A549 (cell line): ENCODE measurements at regions not wholly inside any gene's neighbourhood (a gene's known extent, or its start where the extent isn't known, plus 50 kb on each side); places are given as distances from the start of the nearest gene placed in this dataset.

ENCODE experiments used
- ATAC-seq, 2 experiments: fragments of 200-7000 bp in 1 of 2; fragments of >200 bp in 1 of 2; cut with Nextera tagmentation in 1 of 2; cut with Tn5 transposase in 1 of 2; 3 replicates each; pipeline versions ENCODE4 v1.8.0 to v1.9.1; 2018 to 2020; ENCODE audit warnings: mild to moderate bottlenecking in 1 of 2, moderate library complexity in 1 of 2
- CTCF ChIA-PET: fragments of 300-600 bp; sonication (Branson Sonifier 250); formaldehyde crosslinking; extraction: SDS; loops from one replicate; lab custom pipeline; 2021; ENCODE audit warnings: antibody characterized with exemption, inconsistent platforms; lab: Yijun Ruan, JAX
- POLR2A ChIA-PET: fragments of 350-600 bp; formaldehyde crosslinking; extraction: SDS; loops from one replicate; lab custom pipeline; 2021; ENCODE audit warnings: antibody characterized with exemption, inconsistent platforms; lab: Yijun Ruan, JAX
- DNase-seq, 2 experiments: peaks; one replicate each; pipeline versions ENCODE4 v3.0.0 to v3.0.0-alpha.2; 2011 to 2016; ENCODE audit warnings: low read depth in 1 of 2, low spot score in 1 of 2
- FAIRE-seq: peaks from 2 replicates; lab custom pipeline; 2011; peaks lifted over from hg19 to GRCh38; lab: Jason Lieb, UNC
- H3K27ac ChIP-seq, 2 experiments: fragments of >200 bp; sonication (Bioruptor Twin); formaldehyde crosslinking; 3 replicates each; pipeline ENCODE4 v1.5.1; 2016 to 2017
- H3K4me1 ChIP-seq: fragments of >200 bp; sonication (Bioruptor Twin); formaldehyde crosslinking; 3 replicates; pipeline ENCODE4 v1.6.1; 2016
- H3K4me2 ChIP-seq: fragments of >200 bp; sonication (Bioruptor Twin); formaldehyde crosslinking; 3 replicates; pipeline ENCODE4 v1.6.1; 2016
- H3K4me3 ChIP-seq: fragments of >200 bp; sonication (Bioruptor Twin); formaldehyde crosslinking; 3 replicates; pipeline ENCODE4 v1.5.1; 2016
- H3K9me3 ChIP-seq: fragments of >200 bp; sonication (Bioruptor Twin); formaldehyde crosslinking; 3 replicates; pipeline ENCODE4 v1.6.1; 2016
- ATOH8 ChIP-seq: fragments of 250-450 bp; sonication (Bioruptor Pico); IDR thresholded peaks from 2 replicates; pipeline ENCODE4 v1.5.0; 2020; ENCODE audit warnings: low read depth, mild to moderate bottlenecking, moderate library complexity
- BCL3 ChIP-seq: fragments of >200 bp; sonication (Bioruptor Twin); formaldehyde crosslinking; IDR thresholded peaks from 3 replicates; pipeline ENCODE4 v1.6.1; 2016
- EHMT2 ChIP-seq: fragments of 200-600 bp; sonication (generic); IDR thresholded peaks from 2 replicates; pipeline ENCODE4 v1.6.1; 2016; ENCODE audit warnings: antibody characterized with exemption, low read depth, mild to moderate bottlenecking, moderate library complexity
- EP300 ChIP-seq, 2 experiments: fragments of >200 bp; sonication (Bioruptor Twin); formaldehyde crosslinking; IDR thresholded peaks; 2 replicates in 1 of 2; 3 replicates in 1 of 2; pipeline ENCODE4 v1.6.1; 2016 to 2017
- FOSB ChIP-seq: fragments of 250-450 bp; sonication (Bioruptor Pico); IDR thresholded peaks from 2 replicates; pipeline ENCODE4 v1.5.0; 2020; ENCODE audit warnings: mild to moderate bottlenecking, moderate library complexity
- HDAC2 ChIP-seq: fragments of 200-600 bp; sonication (generic); IDR thresholded peaks from 2 replicates; pipeline ENCODE4 v1.6.1; 2016
- HES2 ChIP-seq: fragments of >200 bp; sonication (Bioruptor Twin); formaldehyde crosslinking; IDR thresholded peaks from 2 replicates; pipeline ENCODE4 v1.6.1; 2016
- HEYL ChIP-seq: fragments of 250-450 bp; sonication (Bioruptor Pico); IDR thresholded peaks from 2 replicates; pipeline ENCODE4 v1.8.0; 2021; ENCODE audit warnings: mild to moderate bottlenecking, moderate library complexity
- HOXA7 ChIP-seq: fragments of 250-450 bp; sonication (Bioruptor Pico); IDR thresholded peaks from 2 replicates; pipeline ENCODE4 v1.5.0; 2020; ENCODE audit warnings: mild to moderate bottlenecking, moderate library complexity
- HOXB13 ChIP-seq: fragments of 250-450 bp; sonication (Bioruptor Pico); IDR thresholded peaks from 2 replicates; pipeline ENCODE4 v1.5.0; 2020; ENCODE audit warnings: low read depth, mild to moderate bottlenecking, moderate library complexity
- KDM5A ChIP-seq: fragments of 200-600 bp; sonication (generic); IDR thresholded peaks from 2 replicates; pipeline ENCODE4 v1.6.1; 2016; ENCODE audit warnings: antibody characterized with exemption, mild to moderate bottlenecking
- MAX ChIP-seq: IDR thresholded peaks from 2 replicates; pipeline ENCODE4 v1.6.1; 2012
- MAZ ChIP-seq: fragments of 150-350 bp; IDR thresholded peaks from 2 replicates; pipeline ENCODE4 v1.6.1; 2014; ENCODE audit warnings: antibody characterized with exemption, low read depth, low read length, borderline replicate concordance
- NFE2L2 ChIP-seq: fragments of 150-350 bp; conservative IDR thresholded peaks from 2 replicates; pipeline ENCODE4 v1.6.1; 2014; ENCODE audit warnings: low read length
- NPAS2 ChIP-seq: fragments of 250-450 bp; sonication (Bioruptor Pico); IDR thresholded peaks from 2 replicates; pipeline ENCODE4 v1.8.0; 2022; ENCODE audit warnings: mild to moderate bottlenecking, moderate library complexity, borderline replicate concordance
- NR3C1 ChIP-seq: fragments of >200 bp; sonication (Bioruptor Twin); formaldehyde crosslinking; IDR thresholded peaks from 3 replicates; pipeline ENCODE4 v1.6.1; 2017
- PBX3 ChIP-seq: IDR thresholded peaks from 2 replicates; pipeline ENCODE4 v1.6.1; 2012
- POLR2A ChIP-seq: IDR thresholded peaks from 2 replicates; pipeline ENCODE4 v1.6.1; 2012; ENCODE audit warnings: mild to moderate bottlenecking, low read length
- RAD21 ChIP-seq, 2 experiments: fragments of >200 bp in 1 of 2; sonication (Bioruptor Twin) in 1 of 2; formaldehyde crosslinking in 1 of 2; IDR thresholded peaks in 1 of 2; conservative IDR thresholded peaks in 1 of 2; 2 replicates in 1 of 2; 3 replicates in 1 of 2; pipeline ENCODE4 v1.6.1; 2012 to 2018; ENCODE audit warnings: inconsistent platforms in 1 of 2
- RARB ChIP-seq: fragments of 250-450 bp; sonication (Bioruptor Pico); IDR thresholded peaks from 2 replicates; pipeline ENCODE4 v1.8.0; 2021; ENCODE audit warnings: mild to moderate bottlenecking, moderate library complexity
- RCOR1 ChIP-seq: fragments of 150-350 bp; IDR thresholded peaks from 2 replicates; pipeline ENCODE4 v1.6.1; 2014; ENCODE audit warnings: antibody characterized with exemption, low read length, low read depth
- REST ChIP-seq: fragments of 200-600 bp; sonication (generic); IDR thresholded peaks from 2 replicates; pipeline ENCODE4 v1.6.1; 2016; ENCODE audit warnings: antibody characterized with exemption, mild to moderate bottlenecking, moderate library complexity
- RFX5 ChIP-seq: fragments of 450-650 bp; IDR thresholded peaks from 2 replicates; pipeline ENCODE4 v1.7.1; 2014; ENCODE audit warnings: antibody characterized with exemption, mild to moderate bottlenecking, moderate library complexity
- SMC3 ChIP-seq: fragments of >200 bp; sonication (Bioruptor Twin); formaldehyde crosslinking; IDR thresholded peaks from 3 replicates; pipeline ENCODE4 v1.6.1; 2018; ENCODE audit warnings: inconsistent platforms
- TFCP2L1 ChIP-seq: fragments of 250-450 bp; sonication (Bioruptor Pico); IDR thresholded peaks from 2 replicates; pipeline ENCODE4 v1.5.0; 2021; ENCODE audit warnings: mild to moderate bottlenecking
- USF2 ChIP-seq: fragments of 450-650 bp; IDR thresholded peaks from 2 replicates; pipeline ENCODE4 v1.6.1; 2014; ENCODE audit warnings: antibody characterized with exemption
- ZC3H11A ChIP-seq: fragments of 450-650 bp; IDR thresholded peaks from 2 replicates; pipeline ENCODE4 v1.6.1; 2014; ENCODE audit warnings: antibody characterized with exemption, mild to moderate bottlenecking
- ZSCAN20 ChIP-seq: fragments of 250-450 bp; sonication (Bioruptor Pico); IDR thresholded peaks from 2 replicates; pipeline ENCODE4 v1.8.0; 2022; ENCODE audit warnings: mild to moderate bottlenecking, moderate library complexity
- WGBS: methylation state at CpG from one replicate; pipeline ENCODE4 v1.1.6; 2017; ENCODE audit errors: missing lambda C conversion rate; 5-methylcytosine and 5-hydroxymethylcytosine counted together

- no peak for TF ChIP-seq RARB (CRISPR knock-in tag)
- TF ChIP-seq MAX, result no peak
- TF ChIP-seq ZC3H11A, result no peak
- TF ChIP-seq EP300 (IDR thresholded peaks at IDR 0.05), result no peak
Observed at GRCh38 chr18:60153376-60153775, 219.2 kb downstream of the MC4R start (continued).

GRCh38 chr18:60149316-60149715 lies 223.3 kb downstream of the MC4R start:
- TF ChIP-seq NR3C1 (no peak), ZSCAN20 (no peak), HDAC2 (no peak), FOSB (no peak), RCOR1 (no peak), BCL3 (no peak), KDM5A (no peak), TFCP2L1 (no peak), NFE2L2 (no peak), MAZ (no peak), HOXB13 (CRISPR knock-in tag) (no peak), USF2 (no peak)
- Histone ChIP-seq H3K4me2 (no peak overlapping the region), H3K27ac (no peak overlapping the region), H3K4me3 (no peak overlapping the region), H3K9me3 (no peaks in the 10 kb centered on the region), H3K4me1 (no peaks in the 10 kb centered on the region)
- DNase-seq, result no peak
- no peak for ATAC-seq
- POLR2A ChIA-PET, result no interaction called here
- 98% methylated on average over 5 of the region's 5 CpGs for WGBS
- CTCF ChIA-PET, result no interaction called here
- FAIRE-seq, result no peak

- H3K4me2 ChIP-seq, result no peak overlapping the region
- DNase-seq, result no peak
- 32% methylated on average over 5 of the region's 5 CpGs for WGBS
- no peaks in the 10 kb centered on the region for H3K4me1 ChIP-seq
- no peak overlapping the region for H3K4me3 ChIP-seq
- ATAC-seq, result no peak
- ChIA-PET POLR2A (no interaction called here), CTCF (no interaction called here)
- H3K27ac ChIP-seq, result no peak overlapping the region
- FAIRE-seq, result no peak
- no peaks in the 10 kb centered on the region for H3K9me3 ChIP-seq
- TF ChIP-seq HEYL (CRISPR knock-in tag), result no peak
- TF ChIP-seq POLR2A, result no peak
- no peak for TF ChIP-seq MAX
- TF ChIP-seq RFX5, result no peak
- TF ChIP-seq RARB (CRISPR knock-in tag), result no peak
- TF ChIP-seq TFCP2L1, result no peak
- TF ChIP-seq NPAS2, result no peak
- no peak for TF ChIP-seq REST
- TF ChIP-seq HES2, result no peak
- no peak for TF ChIP-seq SMC3
- TF ChIP-seq HOXA7 (CRISPR knock-in tag), result no peak
- no peak for TF ChIP-seq KDM5A
- no peak for TF ChIP-seq USF2
- no peak for TF ChIP-seq EP300 (IDR thresholded peaks at IDR 0.05)
- no peak for TF ChIP-seq PBX3
- no peak for TF ChIP-seq ATOH8
- no peak for TF ChIP-seq EHMT2
- no peak for TF ChIP-seq RCOR1
- no peak for TF ChIP-seq ZSCAN20
- TF ChIP-seq RAD21 (conservative IDR thresholded peaks at IDR 0.05 in 1 of 2, IDR thresholded peaks at IDR 0.05 in 1 of 2), result no peak
Observed at GRCh38 chr18:60147323-60147722, 225.3 kb downstream of the MC4R start.
